ENCODE measurements at regions not wholly inside any gene's neighbourhood (a gene's known extent, or its start where the extent isn't known, plus 50 kb on each side); places are given as distances from the start of the nearest gene placed in this dataset.
A peak's percentile ranks its signal among the peaks of the same experiment; 100 is the strongest.

DNA sequence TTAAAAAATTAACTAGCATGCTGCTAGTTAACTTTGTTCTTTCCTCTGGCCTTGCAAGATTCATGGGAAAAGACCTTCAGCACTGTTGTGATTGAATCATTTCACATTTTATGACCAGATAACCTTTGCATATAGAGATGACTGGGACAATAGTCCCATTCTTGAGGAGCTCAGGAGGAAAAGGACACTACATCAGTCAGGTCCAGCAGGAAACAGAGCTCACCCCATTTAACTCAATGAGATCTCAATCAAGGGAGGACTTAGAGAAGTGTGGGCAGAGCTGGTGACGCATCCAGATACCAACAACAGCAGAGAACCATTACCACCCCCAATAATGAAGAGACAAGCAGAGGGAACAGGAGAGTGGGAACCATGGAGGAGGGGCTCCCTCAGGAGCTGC, 109.4 kb upstream of the GUCA2B start:
- H3K4me1 Mint-ChIP-seq, result no peaks in the 10 kb centered on the region
- no peaks in the 10 kb centered on the region for H3K36me3 Mint-ChIP-seq (ENCODE audit: low read depth)
- no peaks in the 10 kb centered on the region for H3K9me3 Mint-ChIP-seq
- no peak for DNase-seq
- H3K27ac Mint-ChIP-seq, result no peak overlapping the region
- no peak overlapping the region for H3K4me3 Mint-ChIP-seq
- ChIA-PET POLR2A (no interaction called here), CTCF (interaction anchor here (0.7 kb wide), 1 partner anchor 9 kb away, joined by 3 read pairs; no protein-coding TSS in a partner anchor)
- H3K27me3 Mint-ChIP-seq, result peaks cover 4% of the 10 kb centered on the region

DNA sequence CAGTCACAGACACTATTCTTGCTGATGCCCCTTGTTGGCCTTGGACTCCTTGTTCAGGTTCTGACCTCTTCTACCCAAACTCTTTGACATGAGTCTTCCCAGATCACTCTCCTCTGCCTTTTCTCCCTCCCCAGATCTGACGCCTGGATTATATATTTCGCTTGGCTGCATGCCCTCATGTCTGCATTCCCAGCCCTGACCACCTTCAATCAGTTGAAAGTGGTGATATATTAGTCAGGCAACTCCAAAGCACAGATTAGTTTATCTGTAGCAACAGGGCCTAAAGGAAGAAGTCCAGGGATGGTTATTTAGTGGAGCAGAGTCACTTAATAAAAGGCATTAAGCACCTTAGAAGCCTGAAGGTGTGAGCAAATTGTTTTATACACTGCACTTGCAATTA, 110.0 kb upstream of the GUCA2B start:
- H3K27ac Mint-ChIP-seq, result no peak overlapping the region
- DNase-seq, result no peak
- ChIA-PET CTCF (interaction anchor here (0.7 kb wide), 1 partner anchor 8 kb away, joined by 3 read pairs; no protein-coding TSS in a partner anchor), POLR2A (no interaction called here)
- peaks cover 3% of the 10 kb centered on the region for H3K27me3 Mint-ChIP-seq
- no peaks in the 10 kb centered on the region for H3K9me3 Mint-ChIP-seq
- H3K4me1 Mint-ChIP-seq, result no peaks in the 10 kb centered on the region
- no peaks in the 10 kb centered on the region for H3K36me3 Mint-ChIP-seq (ENCODE audit: low read depth)
- H3K4me3 Mint-ChIP-seq, result no peak overlapping the region

DNA sequence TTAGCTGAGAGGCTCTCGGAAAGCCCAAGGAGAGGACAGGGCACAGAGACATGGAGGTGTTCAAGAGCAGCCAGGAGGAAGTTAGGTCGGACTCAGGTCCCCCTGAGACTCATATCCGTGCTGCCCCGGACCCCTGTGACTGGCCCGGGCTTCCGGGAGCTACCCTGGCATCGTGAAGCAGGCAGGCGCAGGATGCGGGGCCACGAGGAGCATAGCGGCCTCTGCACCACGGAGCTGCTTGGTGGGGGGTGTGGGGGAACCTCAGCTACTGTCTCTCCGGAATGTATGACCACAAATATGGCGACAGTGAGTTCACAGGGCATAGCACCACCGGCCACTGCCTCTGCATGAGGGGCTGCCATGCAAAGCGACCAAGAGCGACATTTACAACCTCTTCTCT, 112.2 kb upstream of the GUCA2B start:
- H3K9me3 Mint-ChIP-seq, result no peaks in the 10 kb centered on the region
- H3K36me3 Mint-ChIP-seq (ENCODE audit: low read depth), result no peaks in the 10 kb centered on the region
- DNase-seq, result no peak
- H3K27me3 Mint-ChIP-seq, result peaks cover 3% of the 10 kb centered on the region
- ChIA-PET POLR2A (no interaction called here), CTCF (no interaction called here)
- no peak overlapping the region for H3K4me3 Mint-ChIP-seq
- peaks cover 6% of the 10 kb centered on the region for H3K4me1 Mint-ChIP-seq
- no peak overlapping the region for H3K27ac Mint-ChIP-seq

DNA sequence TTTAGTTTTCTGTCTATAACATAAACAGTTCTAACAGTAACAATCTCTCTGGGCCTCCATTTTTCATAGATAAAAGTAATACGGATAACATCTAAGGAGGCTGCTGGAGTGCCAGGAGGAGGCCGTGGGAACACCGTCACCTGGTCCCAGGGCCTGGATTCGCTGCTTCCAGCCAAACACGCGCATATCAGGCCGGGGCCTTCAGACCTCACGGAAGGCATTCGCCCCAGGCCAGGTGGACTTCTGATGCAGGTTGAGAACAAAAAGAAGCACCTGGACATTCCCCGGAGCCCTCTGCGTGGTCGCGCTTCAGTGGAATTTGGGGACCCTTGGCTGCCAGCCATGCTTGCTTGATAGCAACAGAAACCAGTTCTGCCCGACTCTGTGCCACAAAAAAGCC, 113.1 kb upstream of the GUCA2B start:
- H3K4me1 Mint-ChIP-seq, result peaks cover 7% of the 10 kb centered on the region
- ChIA-PET POLR2A (no interaction called here), CTCF (no interaction called here)
- peaks cover 3% of the 10 kb centered on the region for H3K27me3 Mint-ChIP-seq
- no peak overlapping the region for H3K27ac Mint-ChIP-seq
- H3K4me3 Mint-ChIP-seq, result no peak overlapping the region
- DNase-seq, result no peak
- no peaks in the 10 kb centered on the region for H3K9me3 Mint-ChIP-seq
- H3K36me3 Mint-ChIP-seq (ENCODE audit: low read depth), result no peaks in the 10 kb centered on the region

DNA sequence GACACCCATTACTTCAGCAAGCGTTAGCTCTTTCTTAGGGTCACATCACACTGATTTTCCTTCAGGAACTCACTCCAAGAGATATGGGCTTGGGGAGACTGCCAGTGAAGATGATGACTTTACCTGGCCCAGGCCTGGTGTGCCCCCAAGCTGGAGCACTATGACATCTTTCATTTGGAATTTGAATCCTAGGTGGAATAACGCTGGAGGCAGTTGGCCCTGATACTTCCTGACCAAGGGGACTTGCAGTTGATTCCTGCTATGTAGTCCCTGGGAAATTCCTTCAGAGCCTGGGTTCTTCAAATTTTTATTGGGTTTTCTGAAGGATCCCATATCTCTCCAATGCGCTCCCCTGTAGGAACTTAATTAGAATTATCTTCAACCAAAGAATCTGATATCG, 114.9 kb upstream of the GUCA2B start:
- CTCF ChIA-PET, result no interaction called here
- Mint-ChIP-seq H3K4me3 (no peak overlapping the region), H3K9me3 (no peaks in the 10 kb centered on the region), H3K27ac (no peak overlapping the region), H3K36me3 (ENCODE audit: low read depth) (no peaks in the 10 kb centered on the region), H3K4me1 (peaks cover 22% of the 10 kb centered on the region), H3K27me3 (peaks cover 6% of the 10 kb centered on the region)
- DNase-seq, result no peak
- POLR2A ChIA-PET, result no interaction called here

DNA sequence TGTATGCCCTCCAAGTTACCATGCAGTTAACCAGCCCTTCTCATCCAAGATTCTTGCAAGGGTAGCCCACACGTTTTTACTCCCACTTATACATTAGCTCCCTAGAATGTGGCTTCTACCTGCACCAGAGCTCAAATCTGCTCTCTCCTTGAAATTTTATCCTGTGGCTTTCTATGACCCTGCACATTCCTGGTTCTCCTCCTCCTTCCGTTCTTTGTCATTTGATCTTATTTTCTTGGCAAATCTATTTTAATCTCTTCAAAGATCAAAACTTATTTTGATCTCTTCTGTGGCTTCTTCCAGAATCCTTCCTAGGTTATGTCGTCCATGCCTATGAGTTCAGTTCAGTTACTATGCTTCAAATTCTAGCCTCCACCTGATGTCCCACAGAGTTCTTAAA, 115.6 kb upstream of the GUCA2B start:
- no peaks in the 10 kb centered on the region for H3K9me3 Mint-ChIP-seq
- ChIA-PET POLR2A (no interaction called here), CTCF (no interaction called here)
- H3K4me1 Mint-ChIP-seq, result peaks cover 26% of the 10 kb centered on the region
- H3K27me3 Mint-ChIP-seq, result peaks cover 6% of the 10 kb centered on the region
- no peak overlapping the region for H3K27ac Mint-ChIP-seq
- no peaks in the 10 kb centered on the region for H3K36me3 Mint-ChIP-seq (ENCODE audit: low read depth)
- DNase-seq, result no peak
- H3K4me3 Mint-ChIP-seq, result no peak overlapping the region

DNA sequence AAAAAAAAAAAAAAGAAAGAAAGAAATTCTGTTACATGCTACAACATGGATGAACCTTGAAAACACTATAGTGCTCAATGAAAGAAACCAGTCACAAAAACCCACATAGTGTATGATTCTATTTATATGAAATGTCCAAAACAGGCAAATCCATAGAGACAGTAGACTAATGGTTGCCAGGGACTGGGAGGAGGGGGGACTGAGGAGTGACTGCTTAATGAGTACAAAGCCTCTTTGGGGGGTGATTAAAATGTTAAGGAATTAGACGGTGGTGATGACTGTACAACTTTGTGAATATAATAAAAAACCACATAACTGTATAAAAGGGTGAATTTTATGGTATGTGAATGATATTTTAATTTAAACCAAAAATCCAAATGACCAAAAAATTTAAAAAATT, 116.0 kb upstream of the GUCA2B start:
- POLR2A ChIA-PET, result no interaction called here
- peaks cover 6% of the 10 kb centered on the region for H3K27me3 Mint-ChIP-seq
- no peaks in the 10 kb centered on the region for H3K36me3 Mint-ChIP-seq (ENCODE audit: low read depth)
- CTCF ChIA-PET, result no interaction called here
- no peaks in the 10 kb centered on the region for H3K9me3 Mint-ChIP-seq
- DNase-seq, result no peak
- no peak overlapping the region for H3K27ac Mint-ChIP-seq
- H3K4me1 Mint-ChIP-seq, result peaks cover 30% of the 10 kb centered on the region
- no peak overlapping the region for H3K4me3 Mint-ChIP-seq

DNA sequence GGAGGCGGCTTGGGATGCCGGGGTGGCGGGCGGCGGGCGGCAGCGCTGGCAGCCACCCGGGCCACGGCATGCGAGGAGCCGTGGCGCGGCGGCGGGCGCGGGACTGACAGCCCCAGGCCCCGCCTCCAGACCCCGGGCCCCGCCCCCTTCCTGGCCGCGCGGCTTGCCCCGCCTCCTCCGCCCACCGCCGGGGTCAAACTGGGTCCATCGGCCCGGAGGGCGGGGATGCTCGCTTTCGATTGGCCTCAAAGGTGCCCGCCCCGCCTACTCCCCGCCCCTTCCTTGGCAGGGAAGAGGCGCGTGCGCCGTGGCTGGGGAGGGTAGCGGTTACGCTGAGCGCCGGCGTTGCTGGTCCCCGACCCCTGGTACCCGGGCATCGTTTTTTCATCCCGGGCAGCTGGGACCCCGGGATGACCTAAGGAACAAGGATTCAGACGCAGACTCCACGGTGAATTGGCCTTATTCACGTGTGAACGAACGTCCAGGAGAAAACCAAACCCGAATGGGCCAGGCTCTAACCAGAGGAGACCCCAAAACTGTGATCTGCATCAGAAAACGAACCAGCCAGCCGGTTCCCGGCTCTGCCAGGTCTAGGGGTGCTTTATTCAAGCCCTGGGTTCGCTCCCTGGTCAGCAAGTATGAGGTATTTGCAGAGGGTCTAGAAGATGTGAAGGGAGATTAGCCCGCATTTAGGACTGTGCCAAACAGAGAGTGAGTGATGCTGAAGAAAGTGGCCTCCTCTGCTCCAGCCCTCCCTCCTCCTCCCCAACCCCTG, 117.2 kb upstream of the GUCA2B start:
- POLR2A ChIA-PET, result interaction anchor here (0.6 to 3.6 kb wide), 3 partner anchors 109 to 144 kb away, joined by 3 to 25 read pairs (median 4); partner anchors contain the start of gene HIVEP3
- H3K4me1 Mint-ChIP-seq, result peaks cover 40% of the 10 kb centered on the region

DNA sequence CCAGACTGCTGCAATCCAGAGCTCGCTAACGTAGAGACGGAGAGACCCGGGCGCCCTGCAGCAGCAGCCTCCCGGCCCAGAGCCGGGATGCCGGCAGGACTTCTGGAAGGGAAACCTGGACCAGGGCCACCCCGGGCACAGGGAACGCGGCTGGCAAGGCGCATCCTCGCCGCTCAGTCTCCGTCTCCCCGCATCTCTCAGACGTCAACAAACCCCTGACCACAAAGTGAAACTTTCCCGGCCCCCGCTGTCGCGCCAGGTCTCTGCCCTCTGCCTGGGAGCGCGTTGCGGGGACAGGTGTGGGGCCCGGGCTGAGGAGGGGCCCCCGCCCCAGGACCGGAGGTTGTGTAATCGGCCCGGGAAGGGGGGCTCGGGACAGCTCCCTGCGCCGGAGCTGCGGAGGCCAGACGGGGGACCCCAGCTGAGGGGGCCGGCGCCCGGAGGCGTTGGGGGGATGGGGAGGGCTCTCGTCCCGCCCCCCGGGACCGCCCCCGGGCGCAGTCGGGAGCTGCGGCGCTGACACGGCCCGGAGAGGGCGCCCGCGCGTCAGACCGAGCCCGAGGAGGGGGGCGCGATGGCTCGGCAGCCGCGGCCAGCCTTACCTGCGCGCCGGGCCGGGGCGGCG, 116.6 kb upstream of the HIVEP3 start:
- POLR2A ChIA-PET, result interaction anchor here (0.6 to 3.6 kb wide), 4 partner anchors 109 to 144 kb away, joined by 3 to 25 read pairs (median 4); partner anchors contain the start of gene HIVEP3
- H3K9me3 Mint-ChIP-seq, result peaks cover 4% of the 10 kb centered on the region
- H3K36me3 Mint-ChIP-seq (ENCODE audit: low read depth), result peaks cover 6% of the 10 kb centered on the region
- peaks cover 6% of the 10 kb centered on the region for H3K27me3 Mint-ChIP-seq
- CTCF ChIA-PET, result interaction anchor here (0.6 to 2.2 kb wide), 11 partner anchors 8 to 223 kb away, joined by 3 to 8 read pairs (median 4); no protein-coding TSS in a partner anchor
- peaks cover 43% of the 10 kb centered on the region for H3K4me1 Mint-ChIP-seq
- no peak for DNase-seq
- H3K27ac Mint-ChIP-seq, result peak overlapping the region; percentile 37
- H3K4me3 Mint-ChIP-seq, result peak overlapping the region; percentile 80

More for the DNA sequence above, 117.2 kb upstream of the GUCA2B start:
- H3K36me3 Mint-ChIP-seq (ENCODE audit: low read depth), result peaks cover 4% of the 10 kb centered on the region
- peak overlapping the region; percentile 78 for H3K4me3 Mint-ChIP-seq
- peaks cover 4% of the 10 kb centered on the region for H3K9me3 Mint-ChIP-seq
- peak overlapping the region; percentile 8 for H3K27ac Mint-ChIP-seq
- DNase-seq, result peak; percentile 98
- H3K27me3 Mint-ChIP-seq, result peaks cover 6% of the 10 kb centered on the region
- CTCF ChIA-PET, result interaction anchor here (0.6 to 2.2 kb wide), 7 partner anchors 9 to 224 kb away, joined by 3 to 8 read pairs (median 5); no protein-coding TSS in a partner anchor

DNA sequence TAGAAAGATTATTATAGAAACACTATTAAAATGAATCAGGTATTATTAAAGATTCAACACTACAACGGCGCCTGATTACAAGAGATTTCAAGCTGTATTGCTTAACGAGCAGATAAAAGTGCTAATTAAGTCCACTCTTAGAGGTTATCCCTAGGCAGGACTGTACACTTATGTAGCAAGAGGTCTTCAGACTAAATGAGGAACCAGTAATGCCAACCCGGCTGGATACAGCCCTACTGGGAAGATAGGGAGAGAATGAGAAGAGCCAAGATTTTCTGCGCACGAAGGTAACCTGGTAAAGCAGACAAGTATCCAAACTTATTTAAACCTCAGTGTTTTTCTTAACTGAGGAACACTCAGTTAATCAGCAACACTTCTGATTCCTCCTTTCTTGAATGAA, 115.7 kb upstream of the HIVEP3 start:
- POLR2A ChIA-PET, result interaction anchor here (0.9 to 3.6 kb wide), 3 partner anchors 108 to 143 kb away, joined by 3 to 25 read pairs (median 4); partner anchors contain the start of gene HIVEP3
- H3K27ac Mint-ChIP-seq, result no peak overlapping the region

DNA sequence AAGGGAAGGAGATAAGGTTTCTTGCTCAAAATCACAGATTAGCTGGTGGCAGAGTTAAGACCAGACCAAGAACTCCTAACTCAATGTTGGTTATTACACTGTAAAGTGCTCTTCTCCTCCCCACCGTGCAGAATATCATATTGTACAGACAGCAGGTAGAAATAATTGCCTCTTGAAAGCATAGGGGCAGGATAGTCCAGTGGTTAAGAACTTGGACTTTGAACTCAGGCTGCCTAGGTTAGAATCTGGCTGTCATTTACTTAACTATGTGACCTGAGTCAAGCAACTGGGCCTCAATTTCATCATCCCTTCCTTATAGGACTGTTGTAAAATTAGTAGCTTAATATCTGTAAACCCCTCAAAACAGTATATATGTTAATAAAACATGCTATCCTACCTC, 114.9 kb upstream of the HIVEP3 start:
- Mint-ChIP-seq H3K27me3 (peaks cover 6% of the 10 kb centered on the region), H3K36me3 (ENCODE audit: low read depth) (peaks cover 6% of the 10 kb centered on the region), H3K4me1 (peaks cover 45% of the 10 kb centered on the region), H3K27ac (no peak overlapping the region), H3K4me3 (no peak overlapping the region), H3K9me3 (peaks cover 4% of the 10 kb centered on the region)
- POLR2A ChIA-PET, result interaction anchor here (3.6 kb wide), 1 partner anchor 115 kb away, joined by 25 read pairs; the partner anchor contains the start of gene HIVEP3
- CTCF ChIA-PET, result no interaction called here
- no peak for DNase-seq

More for the DNA sequence above, 115.7 kb upstream of the HIVEP3 start:
- peaks cover 45% of the 10 kb centered on the region for H3K4me1 Mint-ChIP-seq
- CTCF ChIA-PET, result interaction anchor here (0.7 to 2.2 kb wide), 6 partner anchors 8 to 222 kb away, joined by 3 to 8 read pairs (median 6); no protein-coding TSS in a partner anchor
- H3K36me3 Mint-ChIP-seq (ENCODE audit: low read depth), result peaks cover 6% of the 10 kb centered on the region
- H3K9me3 Mint-ChIP-seq, result peaks cover 4% of the 10 kb centered on the region
- DNase-seq, result no peak
- H3K4me3 Mint-ChIP-seq, result peak overlapping the region; percentile 80
- peaks cover 6% of the 10 kb centered on the region for H3K27me3 Mint-ChIP-seq

DNA sequence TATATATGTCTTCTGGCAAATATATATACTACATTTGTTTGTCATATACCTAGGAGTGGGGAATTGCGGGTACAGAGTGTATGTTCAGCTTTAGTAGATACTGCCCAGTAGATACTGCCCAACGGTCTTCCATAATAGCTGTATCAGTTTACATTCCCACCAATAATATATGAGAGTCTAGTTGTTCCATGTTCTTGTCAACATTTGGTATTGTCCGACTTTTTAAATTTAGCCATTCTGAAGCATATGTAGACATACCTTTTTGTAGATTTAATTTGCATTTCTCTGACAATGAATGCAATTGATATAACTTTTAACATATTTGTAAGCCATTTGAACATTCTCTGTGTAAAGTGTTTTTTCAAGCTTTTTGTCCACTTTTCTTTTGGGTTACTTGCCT, 99.0 kb upstream of the HIVEP3 start:
- DNase-seq, result no peak
- H3K27ac Mint-ChIP-seq, result no peak overlapping the region
- ChIA-PET CTCF (interaction anchor here (0.9 kb wide), 1 partner anchor 156 kb away, joined by 3 read pairs; no protein-coding TSS in a partner anchor), POLR2A (no interaction called here)
- H3K9me3 Mint-ChIP-seq, result peaks cover 6% of the 10 kb centered on the region
- no peak overlapping the region for H3K4me3 Mint-ChIP-seq
- H3K4me1 Mint-ChIP-seq, result peaks cover 23% of the 10 kb centered on the region
- H3K27me3 Mint-ChIP-seq, result no peaks in the 10 kb centered on the region
- H3K36me3 Mint-ChIP-seq (ENCODE audit: low read depth), result peaks cover 9% of the 10 kb centered on the region

DNA sequence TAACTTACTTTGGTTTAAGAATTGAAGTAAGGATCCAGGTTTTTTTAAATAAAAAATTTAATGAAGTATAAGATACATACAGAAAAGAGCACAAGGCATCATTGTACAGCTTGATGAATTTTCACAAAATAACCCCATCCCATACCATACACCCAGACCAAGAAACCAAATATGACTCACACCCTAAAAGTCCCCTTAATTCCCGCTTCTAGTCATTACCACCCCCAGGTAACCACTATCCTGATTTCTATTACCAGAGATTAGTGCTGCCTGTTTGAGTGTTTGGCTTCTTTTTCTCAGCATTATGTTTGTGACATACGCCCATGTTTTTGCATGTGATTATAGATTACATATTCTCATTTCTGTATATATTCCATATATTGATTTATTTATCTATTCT, 98.5 kb upstream of the HIVEP3 start:
- Mint-ChIP-seq H3K27ac (no peak overlapping the region), H3K4me1 (peaks cover 23% of the 10 kb centered on the region), H3K9me3 (peaks cover 6% of the 10 kb centered on the region), H3K36me3 (ENCODE audit: low read depth) (peaks cover 9% of the 10 kb centered on the region), H3K27me3 (no peaks in the 10 kb centered on the region), H3K4me3 (no peak overlapping the region)
- CTCF ChIA-PET, result interaction anchor here (0.9 kb wide), 1 partner anchor 157 kb away, joined by 3 read pairs; no protein-coding TSS in a partner anchor
- POLR2A ChIA-PET, result no interaction called here
- no peak for DNase-seq
